ENCODE measurements at regions not wholly inside any gene's neighbourhood (a gene's known extent, or its start where the extent isn't known, plus 50 kb on each side); places are given as distances from the start of the nearest gene placed in this dataset.
"Not testable (repeated sequence)": the region's sequence is repeated elsewhere in the genome, so short reads cannot be mapped to it uniquely, and the experiment has no call there.

DNA sequence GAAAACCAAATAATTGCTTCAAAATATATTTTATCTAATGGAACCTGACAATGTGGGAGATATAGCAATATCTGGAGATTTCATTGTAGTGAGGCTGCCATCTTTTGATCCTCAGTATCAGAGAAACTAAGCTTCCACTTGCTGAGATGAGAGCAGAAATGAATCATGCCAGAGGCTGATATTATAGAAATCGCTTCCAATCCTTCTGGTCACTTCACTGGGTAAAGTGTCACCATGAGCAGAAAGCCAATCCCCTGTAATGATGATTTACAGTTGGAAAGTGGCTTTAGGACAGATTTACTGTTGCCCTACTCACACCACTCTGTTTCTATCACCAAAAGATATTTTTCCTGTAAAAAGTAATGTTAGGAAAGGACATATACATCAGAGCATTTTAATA lies 365.0 kb upstream of the VRK2 start:
- DNase-seq (ENCODE audit: low read depth in 4 of 4, low spot score in 1 of 4), result no peak

DNA sequence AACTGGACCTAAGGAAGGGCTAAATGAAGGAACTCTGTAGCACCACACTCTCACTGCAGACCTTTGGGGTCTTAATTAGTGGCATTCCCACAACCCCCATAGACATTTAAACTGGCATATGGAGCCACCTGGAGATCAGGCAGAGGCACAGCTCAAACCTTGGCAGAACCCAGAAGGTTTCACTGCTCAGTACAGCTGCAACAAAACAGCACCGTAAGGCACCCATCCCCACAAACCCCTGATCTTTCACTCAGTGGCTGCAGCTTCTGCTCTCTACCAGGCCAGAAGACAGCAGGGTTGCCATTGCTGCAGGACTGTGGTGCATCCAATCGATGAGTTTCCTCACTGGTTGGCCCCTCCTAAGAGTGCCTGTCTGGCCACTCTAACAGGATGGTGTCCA lies 361.6 kb upstream of the VRK2 start:
- no peak for DNase-seq (ENCODE audit: low read depth in 4 of 4, low spot score in 1 of 4)

DNA sequence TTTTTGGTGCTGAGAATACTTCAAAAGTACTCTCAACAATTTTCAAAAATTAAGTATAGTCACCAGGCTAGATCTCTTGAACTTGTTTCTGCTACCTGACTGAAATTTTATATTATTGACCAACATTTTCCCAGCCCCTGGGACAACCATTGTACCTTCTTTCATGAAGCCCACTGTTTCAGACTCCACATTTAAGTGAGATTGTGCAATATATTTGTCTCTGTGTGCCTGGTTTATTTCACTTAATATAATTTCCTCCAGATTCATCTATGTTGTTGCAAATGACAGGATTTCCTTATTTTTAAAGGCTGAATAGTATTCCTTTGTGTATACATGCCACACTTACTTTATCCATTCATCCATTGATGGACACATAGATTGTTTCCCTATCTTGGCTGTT lies 354.2 kb upstream of the VRK2 start:
- no peak for DNase-seq (ENCODE audit: low read depth in 4 of 4, low spot score in 1 of 4)

DNA sequence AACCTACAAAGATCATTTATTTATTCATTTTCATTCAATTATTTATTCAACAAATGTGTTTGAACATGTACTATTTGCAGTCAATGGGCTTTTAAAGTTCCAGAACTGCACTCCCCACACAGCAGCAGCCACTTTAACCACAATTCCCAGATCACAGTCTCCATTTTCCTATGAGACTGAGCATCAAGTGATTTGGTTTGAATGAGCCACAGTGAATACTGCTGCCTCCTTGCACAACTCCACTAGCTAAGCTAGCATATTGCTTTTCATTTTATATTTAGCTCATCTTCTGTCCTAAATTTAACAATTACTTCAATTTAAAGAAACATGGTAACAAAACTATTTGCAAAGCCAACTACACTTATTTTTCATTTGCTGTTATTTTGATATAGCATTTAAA lies 353.4 kb upstream of the VRK2 start:
- DNase-seq (ENCODE audit: low read depth in 4 of 4, low spot score in 1 of 4), result no peak

DNA sequence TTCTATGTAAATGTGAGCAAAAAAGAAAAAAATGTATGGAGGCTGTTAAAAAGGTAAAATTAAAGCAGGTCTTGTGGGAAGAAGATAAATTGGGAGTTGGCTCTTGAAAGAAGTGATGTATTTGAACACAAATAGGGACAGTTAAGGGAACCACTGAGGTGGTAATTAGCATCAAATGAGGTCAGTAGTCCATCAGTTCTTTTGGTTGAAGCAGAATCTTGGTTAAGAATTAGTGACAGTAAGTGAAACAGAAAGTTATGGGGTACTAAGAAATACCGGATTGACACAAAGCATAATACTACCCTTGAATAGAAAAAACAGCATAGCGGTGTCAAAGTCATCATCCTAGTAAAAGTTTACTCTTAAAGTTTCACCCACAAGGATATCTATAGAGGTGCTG lies 352.6 kb upstream of the VRK2 start:
- no peak for DNase-seq (ENCODE audit: low read depth in 4 of 4, low spot score in 1 of 4)

DNA sequence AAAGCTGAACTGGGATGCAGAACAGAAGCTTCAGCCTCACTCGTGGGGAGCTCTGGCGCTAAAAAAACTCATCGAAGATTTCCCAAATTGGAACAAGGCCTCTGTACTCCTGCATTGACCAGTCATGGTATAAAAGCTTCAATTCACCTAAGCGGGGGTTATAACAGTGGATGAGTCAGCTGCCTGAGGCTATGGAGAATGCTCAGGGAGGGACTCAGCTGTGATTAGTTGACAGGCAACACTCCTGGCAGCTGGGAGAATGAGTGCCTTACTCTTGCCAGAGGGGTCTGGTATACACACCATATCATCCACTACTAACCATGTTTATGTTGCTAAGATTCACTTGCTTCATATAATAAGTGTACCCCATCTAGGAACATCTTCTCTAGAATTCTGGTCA lies 350.6 kb upstream of the VRK2 start:
- no peak for DNase-seq (ENCODE audit: low read depth in 4 of 4, low spot score in 1 of 4)

DNA sequence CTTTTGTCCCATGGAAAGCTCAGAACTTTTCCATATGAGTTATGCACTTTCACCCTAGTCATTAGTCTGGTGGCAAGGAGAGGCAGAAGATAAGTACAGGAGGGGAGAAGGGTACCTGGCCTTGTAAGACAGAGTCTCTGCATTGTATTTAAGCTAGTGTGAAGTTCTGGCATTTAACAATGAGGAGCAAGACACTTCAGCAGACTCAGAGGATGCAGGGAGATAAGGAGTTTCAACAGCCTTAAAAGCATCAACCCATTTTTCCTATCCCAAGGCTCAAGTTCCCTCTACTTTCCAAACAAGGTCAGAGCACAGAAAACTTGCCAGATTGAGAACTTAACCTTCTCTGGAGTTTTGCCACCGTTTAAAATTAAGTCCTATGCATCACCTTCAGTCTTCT lies 348.2 kb upstream of the VRK2 start:
- no peak for DNase-seq (ENCODE audit: low read depth in 4 of 4, low spot score in 1 of 4)

DNA sequence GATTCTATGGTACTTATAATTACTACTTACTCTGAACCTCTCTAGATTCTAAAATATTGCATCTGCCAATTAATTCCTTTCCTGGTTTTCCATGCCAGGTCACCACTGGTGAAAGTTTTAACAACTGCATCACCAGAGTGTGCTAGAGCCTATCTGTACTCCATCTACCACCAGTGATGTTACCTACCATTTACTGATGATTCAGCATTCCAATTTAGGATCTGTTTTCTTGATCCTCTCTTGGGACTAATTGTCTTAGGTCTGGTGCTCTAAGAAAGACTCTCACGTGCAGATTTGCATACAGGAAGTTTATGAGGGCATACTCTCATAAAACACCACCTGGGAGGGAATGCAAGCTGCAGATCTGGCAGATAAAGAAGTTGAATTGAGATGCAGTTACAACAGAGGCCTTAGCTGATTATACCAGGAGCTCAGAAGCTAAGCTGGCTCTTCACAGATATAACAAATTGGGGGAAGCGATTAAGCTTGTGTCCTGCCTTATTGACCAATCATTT lies 347.6 kb upstream of the VRK2 start:
- no peak for DNase-seq (ENCODE audit: low read depth in 4 of 4, low spot score in 1 of 4)

DNA sequence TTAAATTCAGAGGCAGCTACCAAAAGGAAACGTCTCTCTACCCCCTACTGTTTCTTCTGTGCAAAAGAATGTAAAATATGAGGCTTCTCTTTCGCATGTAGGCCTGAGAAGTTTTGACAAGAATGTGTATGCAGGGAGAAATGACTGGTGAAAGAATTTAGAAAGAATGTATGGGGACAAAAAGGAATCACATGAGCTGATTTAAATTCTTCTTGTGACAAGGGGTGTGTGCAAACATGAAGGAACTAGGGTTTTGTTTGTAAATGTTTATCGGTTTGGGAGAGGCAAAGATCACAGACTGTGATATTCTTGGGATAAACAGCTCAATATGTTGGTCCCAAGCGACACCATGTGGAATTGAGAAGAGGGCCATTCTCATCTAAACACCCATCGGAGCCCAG lies 345.2 kb upstream of the VRK2 start:
- no peak for DNase-seq (ENCODE audit: low read depth in 4 of 4, low spot score in 1 of 4)

DNA sequence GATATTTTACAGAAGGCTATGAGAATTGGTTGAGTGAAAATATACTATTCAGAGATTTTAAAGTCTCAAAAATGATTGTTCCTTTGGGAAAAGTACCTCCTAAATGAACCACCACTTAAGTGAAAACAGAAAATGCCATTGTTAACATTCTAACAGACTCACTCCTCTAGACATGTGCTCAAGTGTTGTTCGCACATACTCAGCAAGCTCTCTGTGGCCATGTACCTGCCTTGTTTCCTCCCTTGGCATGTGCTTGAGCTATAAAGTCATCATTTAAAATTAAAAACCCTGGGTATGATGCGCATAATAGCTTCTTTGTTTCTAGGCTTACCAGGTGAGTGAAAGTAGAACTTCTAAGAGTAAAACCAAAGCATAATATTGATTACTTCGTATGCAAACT lies 343.2 kb upstream of the VRK2 start:
- no peak for DNase-seq (ENCODE audit: low read depth in 4 of 4, low spot score in 1 of 4)

DNA sequence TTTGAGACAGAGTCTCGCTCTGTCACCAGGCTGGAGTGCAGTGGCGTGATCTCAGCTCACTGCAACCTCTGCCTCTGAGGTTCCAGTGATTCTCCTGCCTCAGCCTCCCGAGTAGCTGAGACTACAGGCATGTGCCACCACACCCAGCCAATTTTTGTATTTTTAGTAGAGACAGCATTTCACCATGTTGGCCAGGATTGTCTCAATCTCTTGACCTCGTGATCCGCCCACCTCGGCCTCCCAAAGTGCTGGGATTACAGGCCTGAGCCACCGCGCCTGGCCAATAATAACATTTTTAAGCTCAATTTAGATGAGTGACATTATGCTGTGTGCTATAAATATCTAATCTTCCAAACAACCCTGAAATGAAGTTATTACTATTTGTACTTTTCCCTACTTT lies 338.8 kb upstream of the VRK2 start:
- DNase-seq (ENCODE audit: low read depth in 4 of 4, low spot score in 1 of 4), result not testable (repeated sequence)

DNA sequence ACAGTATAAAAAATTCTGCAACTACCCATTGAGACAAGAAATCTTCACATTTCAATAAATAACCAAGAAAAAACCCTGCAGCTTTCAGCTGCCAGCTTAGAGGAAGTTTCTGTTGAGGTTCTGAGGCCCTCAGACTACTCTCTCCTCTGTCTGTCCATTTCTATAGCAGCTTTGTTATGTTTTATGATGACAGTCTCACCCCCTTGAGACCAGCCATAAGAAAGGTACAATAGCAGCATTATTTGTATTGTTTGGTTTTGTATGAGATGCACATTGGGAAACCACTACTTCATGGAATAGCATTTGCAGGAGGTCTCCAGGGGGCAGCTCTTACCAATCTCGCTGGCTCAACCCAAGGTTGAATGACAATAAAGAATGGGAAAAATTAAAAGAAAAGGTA lies 334.6 kb upstream of the VRK2 start:
- no peak for DNase-seq (ENCODE audit: low read depth in 4 of 4, low spot score in 1 of 4)

DNA sequence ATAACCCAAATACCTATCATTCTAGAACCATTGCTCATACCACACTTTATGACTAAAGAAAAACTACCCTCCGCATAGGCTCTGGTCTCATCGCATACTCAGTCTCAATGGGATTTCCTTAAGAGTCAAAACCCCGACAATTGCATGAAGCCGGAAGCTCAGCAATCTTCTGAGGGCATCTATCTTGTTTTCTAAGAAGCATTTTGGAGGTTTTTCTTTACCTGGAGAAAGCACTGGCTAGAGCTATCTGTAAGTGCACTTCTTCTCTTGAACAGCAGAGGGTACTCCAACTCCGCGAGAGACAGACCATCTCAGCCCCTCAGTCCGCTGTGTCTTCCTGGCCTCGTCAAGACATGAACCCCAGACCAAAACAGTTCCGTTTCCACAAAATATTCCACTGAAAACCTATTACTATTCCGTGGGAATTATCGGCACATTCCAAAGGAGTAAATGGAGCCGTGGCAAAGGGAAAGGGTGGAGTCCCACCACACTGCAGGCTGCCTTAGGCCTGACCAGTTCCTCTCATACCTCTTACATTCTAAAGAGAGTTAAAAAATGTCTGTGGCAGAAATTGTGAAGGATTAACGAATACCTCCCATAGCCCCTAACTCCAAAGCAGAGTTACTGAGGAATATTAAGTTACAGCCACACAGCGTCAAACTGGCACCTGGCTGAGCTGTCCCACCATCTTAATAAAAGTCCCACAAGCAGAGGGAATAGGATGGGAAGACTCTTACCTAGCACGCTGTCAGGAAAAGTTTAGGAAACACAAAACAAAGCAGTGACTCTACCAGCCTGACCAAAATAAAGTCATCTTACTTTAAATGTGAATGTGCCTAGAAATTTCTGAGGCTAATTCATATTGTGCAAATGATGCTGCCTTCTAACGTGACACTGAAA lies 325.6 kb upstream of the VRK2 start:
- peak in 3 of 4 experiments; percentile 1 to 13 (median 2) for DNase-seq (ENCODE audit: low read depth in 4 of 4, low spot score in 1 of 4)

DNA sequence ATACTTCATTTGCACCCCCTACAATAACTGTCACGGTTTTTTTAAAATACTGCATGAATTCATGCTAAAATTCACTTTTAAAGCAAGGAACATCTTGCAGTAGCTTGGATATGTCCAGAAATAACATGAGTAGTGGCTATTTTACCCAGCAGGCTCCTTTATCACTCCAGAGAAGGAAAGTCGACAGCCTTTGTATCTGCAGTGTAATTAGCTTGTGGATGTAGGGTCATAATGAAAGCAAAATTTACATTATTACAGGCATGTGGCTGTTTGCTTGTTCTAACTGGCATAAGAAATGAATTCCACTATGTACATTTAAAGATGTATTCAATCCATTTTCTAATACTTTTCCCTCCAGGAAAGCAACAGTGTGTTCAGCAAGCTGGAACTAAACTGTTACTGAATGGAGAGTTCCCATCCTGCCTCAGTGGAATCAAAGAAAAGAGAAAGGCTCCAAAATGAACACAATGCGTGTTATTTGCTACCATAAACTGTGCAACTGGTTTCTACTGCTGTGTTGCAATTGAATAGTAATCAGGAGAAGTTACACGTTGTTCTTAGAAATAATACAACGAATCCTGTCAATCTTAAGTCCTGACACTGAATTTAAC lies 321.2 kb upstream of the VRK2 start:
- no peak for DNase-seq (ENCODE audit: low read depth in 4 of 4, low spot score in 1 of 4)

DNA sequence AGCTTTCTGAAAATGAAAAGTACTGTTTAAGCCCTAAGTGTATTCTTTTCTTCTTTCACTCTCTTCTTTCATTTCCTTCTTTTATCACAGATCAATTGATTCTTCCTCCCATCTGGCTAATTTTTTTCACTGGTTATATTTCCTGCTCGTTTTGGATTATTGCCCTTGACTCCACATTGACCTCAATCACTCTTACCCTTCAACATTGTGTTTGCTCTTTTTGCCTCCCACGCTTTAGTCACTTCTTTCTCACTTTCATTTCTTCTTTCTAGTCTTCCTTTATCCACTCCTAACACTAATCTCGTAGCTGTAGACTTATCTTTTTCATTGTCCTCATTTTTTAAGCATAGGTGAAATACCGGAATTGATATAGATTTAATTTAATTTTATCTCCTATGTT lies 320.3 kb upstream of the VRK2 start:
- DNase-seq (ENCODE audit: low read depth in 4 of 4, low spot score in 1 of 4), result no peak

DNA sequence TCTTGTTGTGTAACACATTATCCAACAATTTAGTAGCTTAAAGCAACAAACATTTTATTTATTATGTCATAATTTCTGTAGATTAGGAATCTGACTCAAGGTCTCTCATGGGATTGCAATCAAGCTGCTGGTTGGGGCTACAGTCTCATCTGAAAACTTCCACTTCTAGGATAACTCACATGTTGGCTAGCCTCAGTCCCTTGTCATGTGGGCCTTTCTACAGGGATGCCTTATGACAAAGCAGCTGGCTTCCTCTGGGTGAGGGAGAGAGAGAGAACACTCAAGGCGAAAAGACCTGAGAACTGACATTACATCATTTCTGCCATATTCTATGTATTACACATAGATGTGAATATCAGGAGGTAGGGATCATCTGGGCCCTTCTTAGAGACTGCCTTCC lies 317.9 kb upstream of the VRK2 start:
- DNase-seq (ENCODE audit: low read depth in 4 of 4, low spot score in 1 of 4), result no peak

DNA sequence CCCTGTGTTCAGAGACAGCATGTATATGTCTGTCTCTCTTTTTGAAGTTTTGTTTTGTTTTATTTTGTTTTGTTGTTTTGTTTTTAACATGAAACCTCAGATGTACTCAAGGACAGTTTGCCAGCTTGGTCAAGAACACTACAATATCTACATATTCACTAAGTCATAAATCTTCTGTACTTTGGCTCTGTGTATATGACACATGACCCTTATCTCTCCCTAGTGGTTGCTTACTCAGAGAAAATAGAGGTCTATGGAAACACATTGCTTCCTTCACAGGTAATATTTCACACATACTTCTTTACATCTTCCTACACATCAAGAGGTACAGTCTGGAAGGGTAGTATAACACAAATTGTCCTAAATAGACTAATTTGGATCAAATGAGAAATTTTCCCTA lies 312.6 kb upstream of the VRK2 start:
- no peak for DNase-seq (ENCODE audit: low read depth in 4 of 4, low spot score in 1 of 4)

DNA sequence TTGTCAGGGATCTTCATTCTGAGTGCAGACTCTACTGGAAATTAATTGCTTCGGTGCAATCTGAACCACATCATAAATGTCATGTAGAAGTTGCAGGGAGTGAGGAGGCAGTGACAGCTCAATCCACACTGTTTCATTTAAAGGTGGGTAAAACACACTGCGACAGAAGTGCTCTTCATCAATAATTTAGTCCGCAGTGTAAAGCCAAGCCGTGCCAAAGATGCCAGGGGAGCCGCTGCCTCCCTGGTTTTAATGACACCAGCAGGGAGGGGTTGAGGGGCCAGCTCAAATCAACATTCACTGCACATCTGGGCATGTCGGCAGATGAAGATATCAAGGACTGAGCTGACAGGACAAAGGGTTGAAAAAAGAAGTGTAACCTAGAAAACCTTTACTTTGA lies 305.7 kb upstream of the VRK2 start:
- DNase-seq (ENCODE audit: low read depth in 4 of 4, low spot score in 1 of 4), result no peak

DNA sequence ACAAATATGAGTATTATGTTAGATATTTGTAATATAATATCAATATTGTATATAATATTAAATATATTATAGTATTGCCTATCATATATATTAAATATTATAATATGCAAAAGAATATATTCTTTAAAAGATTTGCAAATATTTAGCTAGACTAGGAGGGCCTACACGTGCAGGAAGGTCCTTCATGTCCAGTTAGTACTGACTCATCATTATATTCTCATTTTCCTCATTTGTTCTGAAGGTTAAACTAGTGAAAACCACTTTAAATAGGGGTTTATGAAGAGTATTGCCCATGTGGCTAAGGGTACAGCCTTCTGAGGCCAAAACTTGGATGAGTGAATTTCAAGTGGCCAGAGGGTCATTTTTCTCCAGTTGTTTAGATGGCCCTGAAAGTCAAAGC lies 293.0 kb upstream of the VRK2 start:
- no peak for DNase-seq (ENCODE audit: low read depth in 4 of 4, low spot score in 1 of 4)

DNA sequence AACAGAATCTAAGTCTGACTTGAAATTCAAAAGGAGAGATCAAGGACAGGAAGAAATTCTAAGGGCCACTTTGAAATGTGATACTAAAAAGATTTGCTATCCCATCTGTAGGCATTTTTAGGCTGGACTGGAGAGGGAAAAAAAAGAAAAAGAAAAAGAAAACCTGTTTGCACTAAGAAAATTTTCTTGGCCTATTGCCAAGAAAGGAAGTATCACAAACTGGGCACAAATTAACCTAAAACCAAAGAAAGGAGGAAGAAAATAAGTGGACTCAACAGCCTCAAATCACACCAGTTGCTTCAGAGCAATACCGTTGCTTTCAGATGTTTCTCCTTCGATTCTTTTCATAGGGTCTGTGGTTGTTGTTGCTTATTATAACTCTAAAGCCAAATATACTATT lies 287.9 kb upstream of the VRK2 start:
- no peak for DNase-seq (ENCODE audit: low read depth in 4 of 4, low spot score in 1 of 4)

DNA sequence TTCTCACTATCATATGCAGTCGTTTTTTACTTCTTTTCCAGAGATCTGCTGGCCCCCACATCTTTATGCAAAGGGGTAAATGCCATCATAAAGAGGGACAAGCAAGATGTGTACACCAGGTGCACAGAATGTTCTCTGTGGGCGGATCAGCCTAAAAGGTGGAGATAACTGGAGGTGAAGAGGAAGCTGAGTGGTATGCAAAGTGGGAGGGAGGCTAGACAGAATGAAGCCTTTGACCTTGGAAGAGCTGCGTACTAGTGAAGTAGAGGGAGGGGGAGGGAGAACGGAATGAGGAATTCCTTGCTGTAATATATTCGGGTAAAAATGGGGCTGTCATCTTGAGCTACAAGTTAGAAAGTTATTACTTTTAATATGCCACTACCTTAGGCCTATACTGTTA lies 287.5 kb upstream of the VRK2 start:
- DNase-seq (ENCODE audit: low read depth in 4 of 4, low spot score in 1 of 4), result no peak

DNA sequence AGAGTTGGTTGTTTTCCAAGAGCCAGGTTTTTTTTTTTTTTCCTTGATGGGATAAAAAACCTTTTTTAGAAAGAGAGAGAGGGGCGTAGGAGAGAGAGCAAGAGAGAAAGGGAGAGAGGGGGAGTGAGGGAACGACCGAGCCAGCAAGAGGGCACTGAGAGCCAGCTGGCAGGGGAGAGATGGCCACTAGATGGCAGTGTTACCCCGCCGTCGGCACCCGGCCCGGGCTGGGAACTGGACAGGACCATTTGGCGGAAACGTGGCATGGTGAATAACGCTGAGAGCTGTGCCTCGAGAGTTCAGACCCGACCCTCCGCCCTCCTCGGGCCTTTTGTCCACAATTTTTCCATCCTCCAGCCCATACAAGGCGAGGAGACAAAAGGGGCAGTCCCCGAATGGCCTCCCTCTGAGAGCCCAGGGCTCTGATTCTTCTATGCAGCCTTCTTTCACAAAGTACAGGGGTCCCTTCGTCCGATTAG lies 286.7 kb upstream of the VRK2 start:
- peak; percentile 43 to 78 (median 65) for DNase-seq (ENCODE audit: low read depth in 4 of 4, low spot score in 1 of 4)

DNA sequence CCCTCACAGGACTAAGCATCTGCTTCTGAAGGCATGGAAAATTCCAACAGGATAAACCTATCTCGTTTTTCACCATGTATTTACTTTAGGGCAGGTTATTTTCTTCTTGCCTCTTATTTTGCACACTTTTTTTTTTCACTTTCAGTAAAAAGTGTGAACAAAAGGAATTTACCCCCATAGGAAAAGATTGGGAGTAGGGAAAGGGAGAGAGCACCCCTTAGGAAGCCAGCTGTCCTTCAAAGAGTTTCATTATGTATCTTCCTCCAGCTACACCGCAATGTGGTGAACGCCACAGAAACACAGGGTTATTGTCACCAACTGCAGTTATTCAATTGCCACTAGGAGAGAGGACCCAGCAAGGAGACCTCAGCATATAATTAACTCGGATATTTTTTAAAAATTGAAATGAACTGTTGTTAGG lies 286.2 kb upstream of the VRK2 start:
- DNase-seq (ENCODE audit: low read depth in 4 of 4, low spot score in 1 of 4), result no peak

Data from stimulated activated CD4-positive, alpha-beta T cell treated with anti-CD3 and anti-CD28 coated beads, Interleukin-1b, Interleukin-23, amount 100 ng/mL, for 24 hours (primary cell).